ENCODE measurements at regions not wholly inside any gene's neighbourhood (a gene's known extent, or its start where the extent isn't known, plus 50 kb on each side); places are given as distances from the start of the nearest gene placed in this dataset.

DNA sequence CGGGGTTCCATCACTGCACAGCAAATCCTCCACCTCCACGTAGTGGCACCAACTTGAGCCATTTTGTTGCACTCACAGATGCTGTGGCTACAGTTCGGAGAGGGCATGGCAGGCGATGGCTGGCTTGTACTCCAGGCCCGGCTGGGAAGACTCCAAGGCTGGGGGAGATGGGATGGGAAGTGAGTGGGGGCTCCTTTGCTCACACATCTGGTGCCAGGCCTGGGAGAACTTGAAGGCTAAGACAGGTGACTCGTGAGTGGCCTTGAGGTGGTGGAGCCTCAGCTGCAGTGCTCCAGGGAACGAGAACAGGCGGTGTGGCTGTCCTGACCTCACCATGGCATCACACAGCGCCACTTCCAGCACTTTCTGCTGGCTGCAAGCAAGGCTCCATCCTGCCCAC is 87.9 kb downstream of the PLXNA1 start:
- DNase-seq (ENCODE audit: low read depth in 1 of 2, low spot score in 1 of 2) = no peak
- no peak overlapping the region for H3K27ac ChIP-seq (replicated peaks)
- H3K4me3 ChIP-seq (replicated peaks; ENCODE audit: insufficient read depth, low read length) = no peak overlapping the region
- no peaks in the 10 kb centered on the region for H3K27me3 ChIP-seq (ENCODE audit: insufficient read depth, poor library complexity, severe bottlenecking)
- TF ChIP-seq, protein P1, sequence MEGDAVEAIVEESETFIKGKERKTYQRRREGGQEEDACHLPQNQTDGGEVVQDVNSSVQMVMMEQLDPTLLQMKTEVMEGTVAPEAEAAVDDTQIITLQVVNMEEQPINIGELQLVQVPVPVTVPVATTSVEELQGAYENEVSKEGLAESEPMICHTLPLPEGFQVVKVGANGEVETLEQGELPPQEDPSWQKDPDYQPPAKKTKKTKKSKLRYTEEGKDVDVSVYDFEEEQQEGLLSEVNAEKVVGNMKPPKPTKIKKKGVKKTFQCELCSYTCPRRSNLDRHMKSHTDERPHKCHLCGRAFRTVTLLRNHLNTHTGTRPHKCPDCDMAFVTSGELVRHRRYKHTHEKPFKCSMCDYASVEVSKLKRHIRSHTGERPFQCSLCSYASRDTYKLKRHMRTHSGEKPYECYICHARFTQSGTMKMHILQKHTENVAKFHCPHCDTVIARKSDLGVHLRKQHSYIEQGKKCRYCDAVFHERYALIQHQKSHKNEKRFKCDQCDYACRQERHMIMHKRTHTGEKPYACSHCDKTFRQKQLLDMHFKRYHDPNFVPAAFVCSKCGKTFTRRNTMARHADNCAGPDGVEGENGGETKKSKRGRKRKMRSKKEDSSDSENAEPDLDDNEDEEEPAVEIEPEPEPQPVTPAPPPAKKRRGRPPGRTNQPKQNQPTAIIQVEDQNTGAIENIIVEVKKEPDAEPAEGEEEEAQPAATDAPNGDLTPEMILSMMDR (IDR thresholded peaks at IDR 0.05; ENCODE audit: insufficient read depth, low read length) = no peak
- TF ChIP-seq, protein P2, sequence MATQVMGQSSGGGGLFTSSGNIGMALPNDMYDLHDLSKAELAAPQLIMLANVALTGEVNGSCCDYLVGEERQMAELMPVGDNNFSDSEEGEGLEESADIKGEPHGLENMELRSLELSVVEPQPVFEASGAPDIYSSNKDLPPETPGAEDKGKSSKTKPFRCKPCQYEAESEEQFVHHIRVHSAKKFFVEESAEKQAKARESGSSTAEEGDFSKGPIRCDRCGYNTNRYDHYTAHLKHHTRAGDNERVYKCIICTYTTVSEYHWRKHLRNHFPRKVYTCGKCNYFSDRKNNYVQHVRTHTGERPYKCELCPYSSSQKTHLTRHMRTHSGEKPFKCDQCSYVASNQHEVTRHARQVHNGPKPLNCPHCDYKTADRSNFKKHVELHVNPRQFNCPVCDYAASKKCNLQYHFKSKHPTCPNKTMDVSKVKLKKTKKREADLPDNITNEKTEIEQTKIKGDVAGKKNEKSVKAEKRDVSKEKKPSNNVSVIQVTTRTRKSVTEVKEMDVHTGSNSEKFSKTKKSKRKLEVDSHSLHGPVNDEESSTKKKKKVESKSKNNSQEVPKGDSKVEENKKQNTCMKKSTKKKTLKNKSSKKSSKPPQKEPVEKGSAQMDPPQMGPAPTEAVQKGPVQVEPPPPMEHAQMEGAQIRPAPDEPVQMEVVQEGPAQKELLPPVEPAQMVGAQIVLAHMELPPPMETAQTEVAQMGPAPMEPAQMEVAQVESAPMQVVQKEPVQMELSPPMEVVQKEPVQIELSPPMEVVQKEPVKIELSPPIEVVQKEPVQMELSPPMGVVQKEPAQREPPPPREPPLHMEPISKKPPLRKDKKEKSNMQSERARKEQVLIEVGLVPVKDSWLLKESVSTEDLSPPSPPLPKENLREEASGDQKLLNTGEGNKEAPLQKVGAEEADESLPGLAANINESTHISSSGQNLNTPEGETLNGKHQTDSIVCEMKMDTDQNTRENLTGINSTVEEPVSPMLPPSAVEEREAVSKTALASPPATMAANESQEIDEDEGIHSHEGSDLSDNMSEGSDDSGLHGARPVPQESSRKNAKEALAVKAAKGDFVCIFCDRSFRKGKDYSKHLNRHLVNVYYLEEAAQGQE (IDR thresholded peaks at IDR 0.05; ENCODE audit: insufficient replicate concordance, low read depth) = no peak
- TF ChIP-seq POLR2AphosphoS5 (IDR thresholded peaks at IDR 0.05; ENCODE audit: low read depth) = no peak
- TF ChIP-seq GABPA (IDR thresholded peaks at IDR 0.05; ENCODE audit: low read depth) = no peak

DNA sequence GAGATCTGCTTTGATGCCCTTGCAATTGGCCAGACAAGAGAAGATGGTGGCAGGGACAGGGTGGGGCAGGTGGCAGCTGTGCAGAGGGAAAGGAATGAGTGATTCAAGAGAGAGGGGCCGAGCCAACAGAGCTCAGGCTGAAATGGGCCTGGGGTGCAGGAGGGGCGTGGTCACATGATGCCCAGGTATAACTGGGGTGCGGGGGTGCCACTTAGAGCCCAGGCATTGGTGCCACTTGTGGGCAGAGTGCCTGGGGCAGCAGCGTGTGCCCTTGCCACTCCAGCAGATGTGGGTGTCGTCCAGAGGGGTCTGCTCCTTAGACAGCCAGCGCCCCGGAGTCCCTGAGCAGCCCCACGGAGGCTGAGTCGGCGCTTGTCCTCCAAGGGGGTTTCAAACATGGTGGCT is 88.7 kb downstream of the PLXNA1 start:
- TF ChIP-seq POLR2AphosphoS5 (IDR thresholded peaks at IDR 0.05; ENCODE audit: low read depth) = no peak
- no peak for TF ChIP-seq GABPA (IDR thresholded peaks at IDR 0.05; ENCODE audit: low read depth)
- TF ChIP-seq, protein P2 (IDR thresholded peaks at IDR 0.05; ENCODE audit: insufficient replicate concordance, low read depth) = no peak
- TF ChIP-seq SPI1 (IDR thresholded peaks at IDR 0.05; ENCODE audit: borderline replicate concordance, low read depth) = no peak
- TF ChIP-seq, protein P1 (IDR thresholded peaks at IDR 0.05; ENCODE audit: insufficient read depth, low read length) = no peak
- no peak for DNase-seq (ENCODE audit: low read depth in 1 of 2, low spot score in 1 of 2)
- no peak overlapping the region for H3K27ac ChIP-seq (replicated peaks)
- H3K27me3 ChIP-seq (ENCODE audit: insufficient read depth, poor library complexity, severe bottlenecking) = no peaks in the 10 kb centered on the region
- no peak overlapping the region for H3K4me3 ChIP-seq (replicated peaks; ENCODE audit: insufficient read depth, low read length)

DNA sequence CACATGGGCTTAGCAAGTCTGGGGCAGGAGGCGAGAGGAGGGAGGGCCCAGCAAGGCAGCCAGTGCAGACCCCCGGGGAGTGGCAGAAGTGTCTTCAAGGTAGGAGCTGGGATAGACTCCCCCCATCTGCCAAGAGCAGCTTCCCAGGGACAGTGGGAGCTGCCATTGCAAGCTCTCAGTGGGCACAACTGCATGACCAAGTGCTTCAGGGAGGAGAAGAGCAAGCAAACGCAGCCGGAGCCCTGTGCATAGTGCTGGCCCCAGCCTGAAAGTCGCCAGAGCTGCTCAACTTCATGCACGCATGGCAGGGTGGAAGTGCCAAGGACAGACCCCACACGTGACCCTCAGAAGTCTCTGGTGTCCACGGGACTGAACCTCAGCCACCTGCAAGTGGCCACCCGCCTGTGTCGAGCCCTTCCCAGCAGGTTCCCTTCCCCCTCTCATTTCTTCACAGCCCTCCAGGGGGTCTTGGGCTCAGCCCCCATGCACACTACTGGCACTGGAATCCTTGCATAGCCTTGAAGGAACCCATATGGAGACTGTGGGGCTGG is 89.4 kb downstream of the PLXNA1 start:
- H3K27ac ChIP-seq (replicated peaks) = no peak overlapping the region
- no peak for DNase-seq (ENCODE audit: low read depth in 1 of 2, low spot score in 1 of 2)
- H3K27me3 ChIP-seq (ENCODE audit: insufficient read depth, poor library complexity, severe bottlenecking) = no peaks in the 10 kb centered on the region
- no peak for TF ChIP-seq SPI1 (IDR thresholded peaks at IDR 0.05; ENCODE audit: borderline replicate concordance, low read depth)
- H3K4me3 ChIP-seq (replicated peaks; ENCODE audit: insufficient read depth, low read length) = no peak overlapping the region

DNA sequence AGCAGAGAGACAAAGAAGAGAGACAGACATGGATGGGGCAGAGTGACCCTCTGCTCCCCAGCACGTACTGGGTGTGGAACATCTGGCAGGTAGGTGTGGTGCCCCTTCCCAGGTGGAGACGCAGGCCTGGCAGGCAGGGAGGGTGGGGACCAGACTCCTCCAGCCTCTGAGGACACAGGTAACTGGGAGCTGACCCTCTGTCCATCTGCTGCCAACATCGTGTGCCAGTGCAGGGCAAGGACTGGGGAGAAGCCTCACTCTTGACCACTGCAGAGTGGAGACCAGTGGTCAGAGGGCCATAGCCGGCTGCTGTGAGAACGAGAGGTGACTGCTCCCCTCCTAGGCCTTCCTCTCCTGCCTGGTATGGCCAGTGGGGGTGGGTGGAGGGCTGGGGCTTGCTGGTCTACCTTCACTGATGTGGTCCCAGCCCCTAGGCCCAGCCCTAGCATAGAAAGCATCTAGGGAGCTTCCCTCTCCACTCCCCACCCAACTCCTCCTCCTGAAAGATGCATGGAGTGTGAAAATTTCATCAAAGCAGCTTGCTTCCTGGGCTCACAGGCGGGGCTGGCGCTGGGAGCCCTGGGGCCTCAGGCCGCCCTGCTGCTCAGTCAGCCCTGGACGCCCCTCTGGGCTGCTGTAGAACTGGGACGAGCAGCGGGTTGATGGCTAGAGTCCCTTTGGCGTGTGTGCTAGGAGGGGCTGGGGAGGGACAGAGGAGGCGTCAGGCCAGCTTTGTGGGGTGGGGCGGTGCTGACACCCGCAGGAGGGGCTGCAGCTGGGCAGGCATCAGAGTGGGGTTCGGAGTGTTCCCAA is 90.3 kb downstream of the PLXNA1 start:
- TF ChIP-seq GABPA (IDR thresholded peaks at IDR 0.05; ENCODE audit: low read depth) (no peak), POLR2AphosphoS5 (IDR thresholded peaks at IDR 0.05; ENCODE audit: low read depth) (no peak), SPI1 (IDR thresholded peaks at IDR 0.05; ENCODE audit: borderline replicate concordance, low read depth) (no peak)
- TF ChIP-seq, protein P2 (IDR thresholded peaks at IDR 0.05; ENCODE audit: insufficient replicate concordance, low read depth) = no peak
- TF ChIP-seq, protein P1 (IDR thresholded peaks at IDR 0.05; ENCODE audit: insufficient read depth, low read length) = no peak
- Histone ChIP-seq H3K4me3 (replicated peaks; ENCODE audit: insufficient read depth, low read length) (no peak overlapping the region), H3K27me3 (ENCODE audit: insufficient read depth, poor library complexity, severe bottlenecking) (no peaks in the 10 kb centered on the region), H3K27ac (replicated peaks) (no peak overlapping the region)
- no peak for DNase-seq (ENCODE audit: low read depth in 1 of 2, low spot score in 1 of 2)
